Left colon (tissue), 2 donors: ENCODE measurements at regions not wholly inside any gene's neighbourhood (a gene's known extent, or its start where the extent isn't known, plus 50 kb on each side); places are given as distances from the start of the nearest gene placed in this dataset.

Source experiments
- ATAC-seq: fragments of 200-7000 bp; cut with Tn5 transposase; one replicate; pipeline ENCODE4 v1.9.1; 2020; ENCODE audit warnings: mild to moderate bottlenecking, moderate library complexity
- DNase-seq, 2 donors: peaks; one replicate each; pipeline ENCODE4 v3.0.0-alpha.2; 2020
- intact Hi-C, 2 donors: fragments of 100-400 bp; cut with DNase I in 1 of 2; cut with micrococcal nuclease in 1 of 2; formaldehyde crosslinking; loops; one replicate each; pipeline versions ENCODE4 v1.11.2 to v1.14.0; 2022; cut with DNase I, micrococcal nuclease
- donor health status: DM: no; HTN: no; CAD: no.
- donor health status: DM: yes; HTN: yes; CAD: no.

DNA sequence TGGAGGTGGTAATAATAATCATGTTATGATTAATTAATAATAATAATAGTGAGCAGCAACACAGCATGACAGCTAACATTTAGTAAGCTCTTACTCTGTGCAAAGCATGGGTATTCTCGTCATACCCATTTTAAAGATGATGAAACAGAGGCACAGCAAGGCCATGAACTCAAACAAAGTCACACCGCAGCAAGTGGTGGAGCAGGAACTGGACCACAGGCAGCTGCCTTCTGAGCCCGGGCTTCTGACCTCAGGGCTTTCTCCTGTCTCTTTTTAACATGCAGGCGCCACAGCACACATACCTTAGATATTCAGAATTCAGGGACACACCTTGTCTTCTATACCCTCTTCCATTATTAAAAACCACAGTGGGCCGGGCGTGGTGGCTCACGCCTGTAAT, 50.7 kb upstream of the SPATA12 start:
- ATAC-seq (no peak), DNase-seq (no peak)

DNA sequence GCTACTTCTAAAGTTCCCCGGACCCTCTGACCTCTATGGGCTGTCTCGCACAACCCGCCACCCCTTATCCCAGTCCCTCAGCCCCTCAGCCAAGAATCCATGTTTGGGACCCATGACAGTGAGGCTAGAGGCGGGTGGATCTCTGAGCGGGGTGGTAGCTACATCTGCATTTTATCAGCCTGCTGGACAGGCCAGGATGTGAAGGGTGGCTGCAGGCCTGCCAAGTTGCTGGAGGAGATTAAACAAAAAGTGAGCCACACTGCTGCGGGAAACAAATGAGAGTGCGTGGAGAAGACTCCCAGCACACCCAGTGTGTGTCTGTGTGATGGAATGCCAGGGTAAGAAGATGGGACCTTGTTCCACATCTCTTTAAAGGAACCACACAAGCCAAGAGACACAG, 51.1 kb upstream of the SPATA12 start:
- peak in 1 of 2 donors; percentile 63 for DNase-seq
- intact Hi-C loops: no loop called here
- peak; percentile 25 for ATAC-seq

More for the DNA sequence above, 50.7 kb upstream of the SPATA12 start:
- intact Hi-C loops: no loop called here

DNA sequence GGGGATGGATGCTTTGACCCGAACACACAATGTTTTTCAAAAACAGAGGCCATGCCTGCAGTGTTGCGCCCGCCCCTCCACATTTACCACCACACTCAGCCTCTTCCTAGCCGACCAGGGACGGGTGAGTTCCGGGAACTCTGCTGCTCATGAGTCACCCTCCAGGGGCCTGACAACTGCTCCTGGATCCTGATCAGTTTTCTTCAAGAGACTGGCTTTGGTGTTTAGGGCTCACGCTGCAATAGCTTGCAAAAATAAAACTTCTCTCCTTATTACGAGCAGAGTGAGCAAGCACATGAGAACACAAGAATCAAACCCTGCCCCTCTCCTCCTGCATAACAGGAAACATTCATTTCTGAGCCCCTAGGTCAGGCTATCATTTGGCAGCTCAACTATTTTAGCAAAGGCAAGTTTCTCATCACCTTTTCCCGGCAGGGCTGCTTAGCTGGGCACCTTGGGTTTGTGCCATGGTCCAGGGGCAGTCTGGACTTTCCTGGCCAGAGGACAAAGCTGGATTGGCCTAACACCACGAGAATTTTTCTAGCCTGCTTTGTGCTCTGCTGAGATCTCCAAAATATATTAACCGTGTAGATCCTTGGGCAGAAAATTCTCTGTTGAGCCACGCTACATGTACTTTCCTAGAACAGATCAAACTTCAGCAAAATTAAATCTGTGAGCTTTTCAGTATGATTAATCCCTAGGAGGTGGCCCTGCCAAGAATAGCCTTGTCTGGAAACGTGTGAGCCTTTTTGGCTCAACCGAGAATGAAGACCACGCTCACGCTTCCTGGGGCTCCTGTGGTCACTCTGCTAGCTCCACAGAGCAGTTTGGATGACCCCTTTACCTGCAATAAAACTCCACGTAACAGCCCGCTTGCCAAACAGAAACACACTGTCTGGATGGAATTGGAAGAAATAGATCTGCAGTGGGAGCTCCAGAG, 52.7 kb upstream of the SPATA12 start:
- ATAC-seq (peak; percentile 19), DNase-seq (peak; percentile 35 to 58)

DNA sequence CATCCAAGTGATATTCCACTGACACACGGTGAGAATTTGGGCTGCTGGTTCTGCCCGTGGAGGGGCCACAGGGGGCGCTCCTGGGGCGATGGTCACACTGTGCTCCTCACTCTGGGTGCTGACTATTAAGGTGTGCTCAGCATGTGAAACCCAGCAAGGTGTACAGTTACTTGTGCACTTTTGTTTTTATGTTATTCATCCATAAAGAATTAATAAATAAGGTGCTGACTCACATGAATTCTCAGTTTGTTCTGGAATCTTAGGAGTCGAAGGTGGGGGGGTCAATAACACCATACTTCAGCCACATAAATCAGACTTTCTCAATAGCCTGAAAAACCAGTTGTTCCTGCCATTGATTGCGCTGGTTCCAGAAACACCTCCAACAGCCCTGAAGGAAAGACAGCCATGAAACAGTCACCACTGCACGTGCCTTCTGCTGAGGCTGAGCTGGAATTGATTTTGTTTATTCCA, 53.5 kb upstream of the SPATA12 start:
- intact Hi-C loops: no loop called here
- no peak for ATAC-seq

More for the DNA sequence above, 52.7 kb upstream of the SPATA12 start:
- intact Hi-C loops: no loop called here

DNA sequence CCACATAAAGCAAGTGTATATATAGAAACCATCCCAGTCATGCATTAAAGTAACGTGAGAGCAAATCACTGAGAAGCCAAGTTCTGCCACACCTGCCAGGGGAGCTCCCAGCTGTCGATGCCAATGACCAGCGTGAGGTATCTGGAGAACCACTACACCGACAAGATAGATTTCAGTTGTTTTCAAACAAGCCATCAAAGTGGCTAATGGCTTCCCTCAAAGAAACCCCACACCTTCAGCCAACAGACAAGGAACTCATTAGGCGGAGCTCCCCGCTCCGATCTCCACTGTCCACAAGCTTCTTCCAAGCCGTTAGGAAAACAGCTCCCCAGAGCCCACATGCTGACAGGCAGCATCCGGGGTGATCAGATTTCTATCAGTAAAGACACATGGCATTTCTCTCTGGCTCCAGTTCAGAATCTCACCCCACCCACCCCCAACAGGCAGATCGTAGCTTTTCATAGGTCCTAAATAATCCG, 54.2 kb upstream of the SPATA12 start:
- DNase-seq (no peak), ATAC-seq (no peak)
- intact Hi-C loops: no loop called here

More for the DNA sequence above, 53.5 kb upstream of the SPATA12 start:
- no peak for DNase-seq

DNA sequence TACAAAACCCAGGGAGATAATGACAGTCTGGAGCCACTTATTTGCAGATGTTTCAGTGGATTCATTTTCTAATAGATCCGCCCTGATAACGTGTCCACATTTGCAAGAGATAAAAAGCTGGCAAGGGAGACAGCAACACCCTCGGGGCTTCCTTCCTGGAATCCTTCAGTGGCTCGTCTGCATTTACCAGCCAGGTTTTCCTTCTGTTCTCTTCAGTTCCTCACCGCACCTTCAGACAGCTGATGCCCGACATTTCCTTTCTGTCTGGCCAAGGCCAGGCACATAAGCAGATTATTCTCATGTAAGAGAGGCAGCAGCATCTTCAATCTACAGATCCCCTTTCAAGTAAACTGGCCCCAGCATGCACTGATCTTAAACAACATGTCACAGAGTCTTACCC, 56.2 kb upstream of the SPATA12 start:
- no peak for DNase-seq
- intact Hi-C loops: no loop called here
- no peak for ATAC-seq

DNA sequence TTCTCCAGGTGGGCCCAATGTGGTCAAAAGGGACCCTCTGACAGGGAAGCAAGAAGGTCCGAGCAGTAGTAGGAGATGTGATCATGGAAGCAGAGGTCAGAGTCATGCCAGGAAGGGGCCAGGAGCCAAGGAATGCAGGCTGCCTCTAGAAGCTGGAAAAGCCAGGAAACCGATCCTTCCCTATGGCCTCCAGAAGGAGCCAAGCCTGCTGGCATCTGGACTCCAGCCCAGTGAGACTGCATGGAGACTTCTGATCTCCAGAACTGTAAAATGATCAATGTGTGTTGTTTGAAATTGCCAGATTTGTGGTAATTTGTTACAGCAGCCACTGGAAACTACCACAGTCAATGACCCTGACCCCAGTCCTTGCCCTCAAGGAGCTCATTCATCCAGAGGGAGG, 56.8 kb upstream of the SPATA12 start:
- intact Hi-C loops: no loop called here
- DNase-seq (no peak), ATAC-seq (no peak)

DNA sequence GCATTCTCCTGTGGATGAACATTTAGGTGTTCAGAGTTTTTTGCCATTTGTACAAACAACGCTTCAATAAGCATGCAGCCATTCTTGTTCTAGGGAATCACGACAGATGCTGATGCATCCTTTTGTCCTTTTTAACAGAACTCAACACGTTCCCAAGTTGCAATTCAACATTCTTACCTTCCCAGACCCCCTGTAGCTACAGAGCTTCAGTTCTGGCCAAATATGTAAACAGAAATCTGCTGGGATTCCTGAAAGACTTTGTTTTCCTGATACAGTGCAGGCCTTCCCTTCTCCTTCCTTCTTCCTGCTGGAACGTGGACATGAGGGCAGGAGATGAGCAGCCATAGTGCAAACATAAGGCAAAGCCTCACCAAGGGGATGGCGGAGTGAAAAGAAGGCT, 59.1 kb upstream of the SPATA12 start:
- intact Hi-C loops: no loop called here
- ATAC-seq (no peak), DNase-seq (no peak)

DNA sequence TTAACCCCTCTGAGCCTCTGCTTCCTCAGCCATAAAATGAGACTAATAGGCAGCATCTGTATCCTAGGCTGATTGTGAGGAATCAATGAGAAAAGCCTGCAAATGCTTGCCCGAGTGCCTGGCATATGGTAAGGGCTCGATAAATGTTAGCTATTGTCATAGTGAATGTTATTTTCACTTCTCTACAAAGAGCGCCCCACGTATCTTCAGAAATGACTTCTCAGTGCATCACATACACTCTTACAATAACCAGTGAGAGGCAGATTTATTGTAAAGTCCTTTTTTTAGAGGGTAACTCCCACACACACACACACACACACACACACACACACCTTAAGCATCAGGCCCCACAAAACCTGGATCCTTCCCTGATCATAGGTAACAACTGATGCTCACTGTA, 60.5 kb upstream of the SPATA12 start:
- intact Hi-C loops: no loop called here
- ATAC-seq (no peak), DNase-seq (no peak)

DNA sequence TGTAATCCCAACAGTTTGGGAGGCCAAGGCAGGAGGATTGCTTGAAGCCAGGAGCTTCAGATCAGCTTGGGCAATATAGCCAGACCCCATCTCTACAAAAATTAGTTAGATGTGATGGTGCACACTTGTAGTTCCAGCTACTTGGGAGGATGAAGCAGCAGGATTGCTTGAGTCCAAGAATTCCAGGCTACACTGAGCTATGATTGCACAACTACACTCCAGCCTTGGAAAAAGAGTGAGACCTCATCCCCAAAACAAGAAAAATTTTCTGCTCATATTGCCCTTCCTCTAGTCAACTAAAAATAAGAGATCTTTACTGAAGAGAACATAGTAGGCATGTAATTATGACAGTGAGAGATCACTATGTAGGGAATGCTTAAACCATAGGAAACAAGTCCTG, 60.9 kb upstream of the SPATA12 start:
- intact Hi-C loops: loop anchor here in 1 of 2 donors (5.0 to 10.0 kb wide), 2 partner anchors 78 to 225 kb away; partner anchors contain the start of gene APPL1
- DNase-seq (no peak), ATAC-seq (no peak)

DNA sequence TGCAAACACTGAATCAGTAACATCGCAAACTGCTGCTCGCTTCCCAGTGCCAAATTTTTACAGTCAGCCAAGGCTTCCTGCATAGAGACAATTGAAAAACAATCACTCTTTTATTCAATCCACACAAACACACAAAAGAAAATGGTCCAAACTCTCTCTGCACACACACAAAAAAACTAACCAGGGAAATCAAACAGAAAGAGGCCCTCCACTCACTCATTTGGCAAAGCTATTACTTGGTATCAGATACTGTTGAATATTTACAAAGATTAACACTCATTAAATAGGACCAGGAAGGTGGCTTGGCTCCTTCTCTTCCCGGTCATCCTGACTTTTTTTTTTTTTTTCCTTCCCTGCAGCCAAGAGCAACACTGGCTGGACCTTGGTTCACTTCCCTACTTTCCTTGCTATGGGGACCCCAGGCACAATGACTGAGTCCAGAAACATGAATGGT, 62.4 kb upstream of the SPATA12 start:
- DNase-seq (no peak), ATAC-seq (peak; percentile 37)
- intact Hi-C loops: loop anchor here in 1 of 2 donors (5.0 to 10.0 kb wide), 2 partner anchors 79 to 227 kb away; partner anchors contain the start of gene APPL1

DNA sequence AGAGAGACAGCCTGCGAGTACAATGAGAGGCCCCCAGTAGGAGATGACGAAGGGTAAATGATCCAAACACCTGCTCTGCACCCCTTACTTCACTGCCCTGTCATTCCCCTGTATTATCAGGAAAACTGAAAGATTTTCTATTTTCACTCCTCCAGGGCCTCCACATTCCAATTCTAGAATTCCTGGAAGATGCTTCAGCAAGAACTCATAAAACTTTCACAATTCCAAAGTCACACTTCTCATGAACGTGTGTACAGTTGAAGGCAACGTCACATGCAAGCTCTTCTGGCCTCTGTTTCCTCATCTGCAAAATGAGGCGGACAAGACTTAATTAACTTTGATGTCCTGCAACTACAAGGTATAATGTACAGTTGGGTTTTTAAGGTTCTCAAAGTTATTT, 62.8 kb upstream of the SPATA12 start:
- no peak for ATAC-seq
- no peak for DNase-seq

DNA sequence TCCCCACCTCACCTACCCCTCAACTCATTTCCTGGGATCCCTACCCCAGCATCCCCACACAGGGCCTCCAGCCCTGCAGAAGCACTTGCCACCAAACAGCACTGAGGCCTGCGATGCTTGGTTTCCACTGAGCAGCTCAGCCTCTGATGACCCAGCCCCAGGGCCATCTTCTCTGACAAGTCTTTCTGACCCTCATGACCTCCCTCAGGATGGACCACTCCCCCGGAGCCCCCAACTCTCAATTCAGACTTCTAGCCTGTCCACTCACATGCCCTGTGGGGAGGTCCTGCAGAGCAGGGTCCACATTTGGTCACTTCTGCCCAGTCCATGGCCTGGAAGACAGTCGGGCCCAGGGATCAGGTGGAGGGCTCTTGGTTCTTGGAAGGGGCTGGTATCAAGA, 63.4 kb upstream of the SPATA12 start:
- intact Hi-C loops: loop anchor here in 1 of 2 donors (5.0 to 10.0 kb wide), 2 partner anchors 80 to 228 kb away; partner anchors contain the start of gene APPL1
- DNase-seq (no peak), ATAC-seq (no peak)

More for the DNA sequence above, 62.8 kb upstream of the SPATA12 start:
- intact Hi-C loops: loop anchor here in 1 of 2 donors (5.0 to 10.0 kb wide), 2 partner anchors 80 to 227 kb away; partner anchors contain the start of gene APPL1

DNA sequence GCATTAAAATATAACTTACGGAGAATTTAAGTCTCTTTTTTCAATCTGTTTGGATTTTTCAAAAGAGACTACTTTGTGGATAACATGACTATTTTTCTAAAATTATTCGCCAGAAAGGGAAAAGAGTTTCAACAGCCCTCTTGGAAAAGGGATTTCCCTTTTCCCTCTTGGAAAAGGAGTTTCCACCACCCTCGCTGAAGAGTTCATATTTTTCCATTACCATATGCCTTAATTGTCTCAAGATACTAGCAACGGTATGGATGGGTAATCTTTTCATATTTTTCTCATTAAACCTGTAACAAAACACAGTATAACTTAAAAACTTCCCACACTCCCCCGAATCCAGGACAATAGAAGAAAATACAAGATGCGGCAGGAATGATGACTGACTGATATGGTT, 66.1 kb upstream of the SPATA12 start:
- DNase-seq: no peak
- intact Hi-C loops: loop anchor here in 1 of 2 donors (5.0 to 10.0 kb wide), 2 partner anchors 197 to 230 kb away; partner anchors contain the start of gene APPL1

DNA sequence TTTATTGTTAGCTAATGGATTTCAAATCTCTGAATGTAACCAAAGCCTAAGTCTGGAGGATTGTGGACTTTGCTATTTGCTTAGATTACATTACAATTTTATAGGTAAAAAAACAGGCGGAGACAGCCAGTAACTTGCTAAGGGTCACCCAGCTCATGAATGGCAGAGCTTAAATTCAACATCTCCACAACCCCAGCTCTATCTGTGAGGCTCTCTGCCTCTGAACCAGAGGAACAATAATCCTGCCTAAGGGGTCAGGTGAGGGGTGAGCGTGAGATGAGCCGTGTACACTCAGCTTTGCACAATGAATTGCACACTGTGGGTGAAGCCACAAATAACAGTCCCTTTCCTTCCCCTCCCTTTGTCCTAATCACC, 69.8 kb upstream of the SPATA12 start:
- intact Hi-C loops: loop anchor here in 1 of 2 donors (5.0 to 10.0 kb wide), 2 partner anchors 193 to 234 kb away; partner anchors contain the start of gene APPL1
- peak; percentile 72 for ATAC-seq

More for the DNA sequence above, 66.1 kb upstream of the SPATA12 start:
- ATAC-seq: no peak

DNA sequence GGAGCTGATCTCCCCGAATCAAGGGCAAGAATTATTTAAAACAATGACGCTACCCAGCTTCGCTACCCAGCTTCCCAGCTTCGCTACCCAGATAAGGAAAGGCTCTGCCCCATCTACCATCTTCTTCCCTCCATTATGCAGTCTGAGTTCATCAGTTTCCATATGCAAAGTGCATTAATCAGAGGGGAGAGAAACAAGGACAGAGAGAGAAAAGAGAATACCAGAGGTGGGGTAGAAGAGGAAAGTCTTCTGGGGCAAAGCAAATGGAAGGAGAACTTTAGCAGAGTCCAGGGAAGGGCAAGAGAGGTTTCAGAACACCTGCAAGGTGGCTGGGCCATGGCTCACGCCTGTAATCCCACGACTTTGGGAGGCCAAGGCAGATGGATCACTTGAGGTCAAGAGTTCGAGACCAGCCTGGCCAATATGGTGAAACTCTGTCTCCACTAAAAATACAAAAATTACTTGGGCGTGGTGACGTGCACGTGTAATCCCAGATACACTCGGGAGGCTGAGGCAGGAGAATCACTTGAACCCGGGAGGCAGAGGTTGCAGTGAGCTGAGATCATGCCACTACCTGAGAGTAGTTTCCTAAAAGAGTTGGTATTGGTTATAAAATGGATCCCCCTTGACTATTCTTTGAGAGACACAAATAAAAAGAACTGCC, 70.4 kb upstream of the SPATA12 start:
- ATAC-seq (peak; percentile 5), DNase-seq (peak in 1 of 2 donors; percentile 21)
- intact Hi-C loops: loop anchor here (2.0 to 10.0 kb wide), 4 partner anchors 193 to 288 kb away; partner anchors contain the start of gene APPL1 (in 1 of the 2)

More for the DNA sequence above, 69.8 kb upstream of the SPATA12 start:
- DNase-seq: no peak

DNA sequence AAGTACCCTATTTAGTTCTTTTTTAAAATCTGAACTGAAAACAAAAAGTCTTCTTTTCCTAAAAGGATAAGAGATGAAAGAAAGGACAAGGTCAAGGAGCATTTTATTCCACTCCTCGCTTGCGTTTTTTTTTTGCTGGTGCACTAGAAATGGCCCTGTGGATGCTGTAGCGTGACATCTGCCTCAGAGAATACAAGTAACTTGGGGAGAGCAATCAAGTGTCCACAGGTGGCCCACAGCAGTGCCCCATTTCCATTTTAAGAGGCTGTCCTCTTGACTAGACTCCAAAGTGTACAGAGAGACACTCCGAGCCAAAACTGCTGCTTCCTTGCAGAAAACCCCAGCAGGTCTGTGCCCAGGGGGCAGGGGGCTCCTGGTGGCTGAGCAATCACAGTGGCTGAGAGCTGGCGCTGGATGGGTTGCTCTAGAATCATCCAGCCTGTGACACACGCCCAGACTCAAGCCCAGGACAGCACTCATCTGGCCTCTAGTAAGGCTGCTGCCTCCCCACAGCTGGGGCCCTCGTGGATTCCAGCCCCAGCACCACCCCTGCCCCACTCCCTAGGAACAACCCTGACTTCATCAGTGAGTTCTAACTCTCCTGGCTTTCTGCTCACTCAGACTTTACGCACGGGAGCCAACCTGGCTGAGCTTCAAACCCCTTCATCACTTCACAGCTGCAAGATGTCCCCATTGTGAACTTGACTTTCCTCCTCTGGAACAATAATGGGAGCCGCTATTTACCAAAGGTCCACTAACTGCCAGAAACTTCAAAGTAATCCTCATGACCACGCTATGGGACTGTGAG, 71.1 kb upstream of the SPATA12 start:
- peak; percentile 11 for ATAC-seq

More for the DNA sequence above, 71.1 kb upstream of the SPATA12 start:
- DNase-seq: peak in 1 of 2 donors; percentile 25
- intact Hi-C loops: loop anchor here (2.0 to 5.0 kb wide), 2 partner anchors 287 kb away; no protein-coding TSS in a partner anchor
